Osteocyte (in vitro differentiated cells): ENCODE measurements at regions not wholly inside any gene's neighbourhood (a gene's known extent, or its start where the extent isn't known, plus 50 kb on each side); places are given as distances from the start of the nearest gene placed in this dataset.

Experiments used
- DNase-seq: peaks from one replicate; pipeline ENCODE4 v3.0.0; 2021; ENCODE audit warnings: mixed read lengths; ENCODE audit not compliant: unreplicated experiment; ENCODE audit errors: extremely low spot score
- H3K27ac Mint-ChIP-seq: one replicate; pipeline ENCODE4 v1.8.0; 2021; ENCODE audit warnings: mild to moderate bottlenecking, mixed read lengths; ENCODE audit not compliant: unreplicated experiment
- H3K27me3 Mint-ChIP-seq: one replicate; pipeline ENCODE4 v1.8.0; 2021; ENCODE audit warnings: mixed read lengths; ENCODE audit not compliant: unreplicated experiment
- H3K36me3 Mint-ChIP-seq: one replicate; pipeline ENCODE4 v1.8.0; 2021; ENCODE audit warnings: mixed read lengths; ENCODE audit not compliant: unreplicated experiment
- H3K4me1 Mint-ChIP-seq: one replicate; pipeline ENCODE4 v1.8.0; 2021; ENCODE audit warnings: mixed read lengths; ENCODE audit not compliant: unreplicated experiment
- H3K4me3 Mint-ChIP-seq: one replicate; pipeline ENCODE4 v1.8.0; 2021; ENCODE audit warnings: mild to moderate bottlenecking, moderate library complexity, mixed read lengths; ENCODE audit not compliant: unreplicated experiment
- H3K9me3 Mint-ChIP-seq: one replicate; pipeline ENCODE4 v1.8.0; 2021; ENCODE audit warnings: mixed read lengths; ENCODE audit not compliant: unreplicated experiment
- CTCF ChIP-seq: fragments of 200-600 bp; sonication (generic); IDR thresholded peaks from 2 replicates; pipeline ENCODE4 v1.5.0; 2021; ENCODE audit warnings: antibody characterized with exemption, mild to moderate bottlenecking, moderate library complexity

GRCh38 chr7:69365651-69366192 lies 232.6 kb upstream of the AUTS2 start:
- no peaks in the 10 kb centered on the region for H3K9me3 Mint-ChIP-seq
- no peak for DNase-seq
- TF ChIP-seq CTCF, result no peak
- H3K36me3 Mint-ChIP-seq, result no peaks in the 10 kb centered on the region
- H3K4me3 Mint-ChIP-seq, result peak overlapping the region; percentile 51
- H3K27me3 Mint-ChIP-seq, result no peaks in the 10 kb centered on the region
- H3K27ac Mint-ChIP-seq, result peak overlapping the region; percentile 94
- peaks cover 28% of the 10 kb centered on the region for H3K4me1 Mint-ChIP-seq

- no peaks in the 10 kb centered on the region for H3K27me3 Mint-ChIP-seq
- H3K27ac Mint-ChIP-seq, result no peak overlapping the region
- no peak overlapping the region for H3K4me3 Mint-ChIP-seq
- no peak for DNase-seq
- peaks cover 28% of the 10 kb centered on the region for H3K4me1 Mint-ChIP-seq
- no peaks in the 10 kb centered on the region for H3K36me3 Mint-ChIP-seq
- TF ChIP-seq CTCF, result no peak
- H3K9me3 Mint-ChIP-seq, result no peaks in the 10 kb centered on the region
These were observed 230.5 kb upstream of the AUTS2 start for GRCh38 chr7:69367780-69368179.

GRCh38 chr7:69373171-69374043 lies 224.9 kb upstream of the AUTS2 start:
- TF ChIP-seq CTCF, result no peak
- H3K27ac Mint-ChIP-seq, result peak overlapping the region; percentile 50
- H3K27me3 Mint-ChIP-seq, result peaks cover 6% of the 10 kb centered on the region
- peaks cover 15% of the 10 kb centered on the region for H3K4me1 Mint-ChIP-seq
- H3K36me3 Mint-ChIP-seq, result no peaks in the 10 kb centered on the region
- no peaks in the 10 kb centered on the region for H3K9me3 Mint-ChIP-seq
- H3K4me3 Mint-ChIP-seq, result no peak overlapping the region
- no peak for DNase-seq

GRCh38 chr7:69374044-69374425 lies 224.2 kb upstream of the AUTS2 start:
- DNase-seq, result no peak
- Mint-ChIP-seq H3K4me3 (no peak overlapping the region), H3K4me1 (peaks cover 15% of the 10 kb centered on the region), H3K27ac (peak overlapping the region; percentile 50), H3K9me3 (no peaks in the 10 kb centered on the region), H3K27me3 (peaks cover 6% of the 10 kb centered on the region), H3K36me3 (no peaks in the 10 kb centered on the region)
- TF ChIP-seq CTCF, result no peak

GRCh38 chr7:69377191-69377590 lies 221.1 kb upstream of the AUTS2 start:
- peaks cover 15% of the 10 kb centered on the region for H3K4me1 Mint-ChIP-seq
- no peaks in the 10 kb centered on the region for H3K36me3 Mint-ChIP-seq
- peaks cover 8% of the 10 kb centered on the region for H3K27me3 Mint-ChIP-seq
- H3K4me3 Mint-ChIP-seq, result no peak overlapping the region
- H3K27ac Mint-ChIP-seq, result no peak overlapping the region
- no peaks in the 10 kb centered on the region for H3K9me3 Mint-ChIP-seq
- no peak for TF ChIP-seq CTCF
- DNase-seq, result no peak
